Upper lobe of left lung (tissue), 6 donors: ENCODE measurements at regions not wholly inside any gene's neighbourhood (a gene's known extent, or its start where the extent isn't known, plus 50 kb on each side); places are given as distances from the start of the nearest gene placed in this dataset.

Experiments used
- ATAC-seq, 2 donors: fragments of 200-7000 bp; cut with Tn5 transposase; one replicate each; pipeline ENCODE4 v1.9.1; 2022; ENCODE audit warnings: mild to moderate bottlenecking in 2 of 2, moderate library complexity in 2 of 2; ENCODE audit not compliant: low FRiP score in 2 of 2
- DNase-seq, 2 donors: peaks; one replicate each; pipeline ENCODE4 v3.0.0-alpha.2; 2019 to 2020
- H3K27ac ChIP-seq, 4 donors: fragments of 200-600 bp; sonication (generic); one replicate each; pipeline ENCODE4 v1.5.1; 2016 to 2019
- H3K27me3 ChIP-seq, 4 donors: fragments of 200-600 bp; sonication (generic); one replicate each; pipeline ENCODE4 v1.5.1; 2017 to 2019
- H3K36me3 ChIP-seq, 4 donors: fragments of 200-600 bp; sonication (generic); one replicate each; pipeline ENCODE4 v1.5.1; 2016 to 2019
- H3K4me1 ChIP-seq, 4 donors: fragments of 200-600 bp; sonication (generic); one replicate each; pipeline ENCODE4 v1.5.1; 2018 to 2019
- H3K4me3 ChIP-seq, 4 donors: fragments of 200-600 bp; sonication (generic); one replicate each; pipeline ENCODE4 v1.5.1; 2017 to 2019; ENCODE audit warnings: mild to moderate bottlenecking in 2 of 4, moderate library complexity in 1 of 4
- H3K9me3 ChIP-seq, 4 donors: fragments of 200-600 bp; sonication (generic); one replicate each; pipeline ENCODE4 v1.5.1; 2018 to 2019
- CTCF ChIP-seq, 6 experiments: fragments of 450-650 bp in 4 of 6; fragments of 200-600 bp in 2 of 6; sonication (generic) in 2 of 6; IDR thresholded peaks; one replicate each; pipeline ENCODE4 v1.5.1; 2016 to 2019; ENCODE audit warnings: antibody characterized with exemption in 6 of 6
- EP300 ChIP-seq, 4 donors: sonication (generic); formaldehyde crosslinking; IDR thresholded peaks; one replicate each; pipeline ENCODE4 v1.5.1; 2017; ENCODE audit warnings: antibody characterized with exemption in 4 of 4, control low read depth in 2 of 4
- POLR2A ChIP-seq, 4 donors: fragments of 450-650 bp; IDR thresholded peaks; one replicate each; pipeline ENCODE4 v1.5.1; 2016 to 2017; ENCODE audit warnings: antibody characterized with exemption in 4 of 4, mild to moderate bottlenecking in 2 of 4
- POLR2AphosphoS5 ChIP-seq, 2 donors: sonication (generic); formaldehyde crosslinking; IDR thresholded peaks; one replicate each; pipeline ENCODE4 v1.5.1; 2017; ENCODE audit warnings: antibody characterized with exemption in 2 of 2
- WGBS, 2 donors: methylation state at CpG; one replicate each; pipeline ENCODE4 v1.1.5; 2017 to 2018; 5-methylcytosine and 5-hydroxymethylcytosine counted together
- donor health status: DM: no; HTN: no; CAD: no; lungs with moderate emphysema.
- donor health status: DM: no; HTN: yes; CAD: no; lungs with severe emphysema.

GRCh38 chr13:65854431-65854830, 1375.7 kb downstream of the PCDH9 start:
- Histone ChIP-seq H3K27me3 (no peaks in the 10 kb centered on the region), H3K27ac (no peak overlapping the region), H3K36me3 (no peaks in the 10 kb centered on the region), H3K4me1 (no peaks in the 10 kb centered on the region), H3K9me3 (no peaks in the 10 kb centered on the region), H3K4me3 (no peak overlapping the region)
- TF ChIP-seq POLR2A (IDR thresholded peaks at IDR 0.05): no peak
- TF ChIP-seq CTCF (IDR thresholded peaks at IDR 0.05): no peak
- TF ChIP-seq EP300 (IDR thresholded peaks at IDR 0.05): no peak
- TF ChIP-seq POLR2AphosphoS5 (IDR thresholded peaks at IDR 0.05): no peak
- 66 to 67% methylated on average over 3 of the region's 3 CpGs for WGBS, 2 donors
- DNase-seq (no peak), ATAC-seq (no peak)

GRCh38 chr13:65844266-65844841, 1385.8 kb downstream of the PCDH9 start:
- no peaks in the 10 kb centered on the region for H3K27me3 ChIP-seq
- H3K9me3 ChIP-seq: no peaks in the 10 kb centered on the region
- TF ChIP-seq EP300 (IDR thresholded peaks at IDR 0.05): no peak
- TF ChIP-seq POLR2A (IDR thresholded peaks at IDR 0.05): no peak
- no peak for TF ChIP-seq CTCF (IDR thresholded peaks at IDR 0.05)
- no peak for TF ChIP-seq POLR2AphosphoS5 (IDR thresholded peaks at IDR 0.05)
- peak; percentile 8 to 71 for ATAC-seq
- no peaks in the 10 kb centered on the region for H3K36me3 ChIP-seq
- H3K4me3 ChIP-seq: no peak overlapping the region
- DNase-seq: peak in 1 of 2 donors; percentile 63
- 92 to 95% methylated on average over 21 to 22 of the region's 22 CpGs for WGBS, 2 donors
- H3K4me1 ChIP-seq: no peaks in the 10 kb centered on the region
- H3K27ac ChIP-seq: no peak overlapping the region

- ATAC-seq: peak; percentile 11 to 12
- 85% methylated on average over 13 of the region's 13 CpGs; no CpG with 5 or more reads in 1 of the 2 donors for WGBS, 2 donors
Observed at GRCh38 chr13:65843314-65843731, 1386.8 kb downstream of the PCDH9 start.

GRCh38 chr13:65841156-65841555, 1389.0 kb downstream of the PCDH9 start:
- Histone ChIP-seq H3K27me3 (no peaks in the 10 kb centered on the region), H3K27ac (no peak overlapping the region), H3K9me3 (no peaks in the 10 kb centered on the region), H3K4me3 (no peak overlapping the region), H3K36me3 (no peaks in the 10 kb centered on the region), H3K4me1 (no peaks in the 10 kb centered on the region)
- 66 to 67% methylated on average over 3 of the region's 3 CpGs for WGBS, 2 donors
- DNase-seq: no peak
- ATAC-seq: no peak
- no peak for TF ChIP-seq EP300 (IDR thresholded peaks at IDR 0.05)

More at GRCh38 chr13:65843314-65843731, 1386.8 kb downstream of the PCDH9 start:
- no peaks in the 10 kb centered on the region for H3K36me3 ChIP-seq
- no peak overlapping the region for H3K4me3 ChIP-seq
- no peaks in the 10 kb centered on the region for H3K4me1 ChIP-seq
- no peaks in the 10 kb centered on the region for H3K27me3 ChIP-seq
- DNase-seq: peak in 1 of 2 donors; percentile 58
- H3K27ac ChIP-seq: no peak overlapping the region
- TF ChIP-seq POLR2AphosphoS5 (IDR thresholded peaks at IDR 0.05): no peak
- no peak for TF ChIP-seq CTCF (IDR thresholded peaks at IDR 0.05)
- TF ChIP-seq EP300 (IDR thresholded peaks at IDR 0.05): no peak
- TF ChIP-seq POLR2A (IDR thresholded peaks at IDR 0.05): no peak
- no peaks in the 10 kb centered on the region for H3K9me3 ChIP-seq

- Histone ChIP-seq H3K27me3 (no peaks in the 10 kb centered on the region), H3K9me3 (no peaks in the 10 kb centered on the region), H3K36me3 (no peaks in the 10 kb centered on the region), H3K4me3 (no peak overlapping the region), H3K4me1 (no peaks in the 10 kb centered on the region), H3K27ac (no peak overlapping the region)
- TF ChIP-seq EP300 (IDR thresholded peaks at IDR 0.05) (no peak), POLR2A (IDR thresholded peaks at IDR 0.05) (no peak), CTCF (IDR thresholded peaks at IDR 0.05) (no peak), POLR2AphosphoS5 (IDR thresholded peaks at IDR 0.05) (no peak)
- no peak for DNase-seq
- ATAC-seq: no peak
Observed at GRCh38 chr13:65836066-65836465, 1394.1 kb downstream of the PCDH9 start.
